ENCODE measurements at regions not wholly inside any gene's neighbourhood (a gene's known extent, or its start where the extent isn't known, plus 50 kb on each side); places are given as distances from the start of the nearest gene placed in this dataset.

- TF ChIP-seq CTCF (IDR thresholded peaks at IDR 0.05), result no peak
- TF ChIP-seq POLR2A (IDR thresholded peaks at IDR 0.05), result no peak
- TF ChIP-seq POLR2AphosphoS5 (IDR thresholded peaks at IDR 0.05), result no peak
- no peaks in the 10 kb centered on the region for H3K4me1 ChIP-seq (replicated peaks)
- intact Hi-C loops (cut with DNase I), result no loop called here
Observed at GRCh38 chr14:66341239-66341638, 144.9 kb upstream of the CCDC196 start.

DNA sequence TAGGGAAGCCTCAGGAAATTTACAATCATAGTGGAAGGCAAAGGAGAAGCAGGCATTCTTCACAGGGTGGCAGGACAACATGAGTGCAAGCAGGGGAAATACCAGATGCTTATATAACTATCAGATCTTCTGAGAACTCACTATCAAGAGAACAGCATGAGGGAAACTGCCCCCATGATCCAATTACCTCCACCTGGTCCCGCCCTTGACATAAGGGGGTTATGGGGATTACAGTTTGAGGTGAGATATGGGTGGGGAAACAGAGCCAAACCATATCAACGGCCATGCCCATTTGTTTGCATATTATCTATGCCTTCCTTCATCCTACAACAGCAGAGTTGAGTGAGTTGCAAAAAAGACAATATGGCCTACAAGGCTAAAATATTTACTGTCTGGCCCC is 140.2 kb upstream of the CCDC196 start:
- TF ChIP-seq POLR2A (IDR thresholded peaks at IDR 0.05) (no peak), CTCF (IDR thresholded peaks at IDR 0.05) (no peak), POLR2AphosphoS5 (IDR thresholded peaks at IDR 0.05) (no peak)
- Histone ChIP-seq H3K4me1 (replicated peaks) (no peaks in the 10 kb centered on the region), H3K4me3 (no peak overlapping the region), H3K27ac (no peak overlapping the region), H3K9me3 (no peaks in the 10 kb centered on the region), H3K27me3 (replicated peaks; ENCODE audit: insufficient read depth) (no peaks in the 10 kb centered on the region), H3K36me3 (no peaks in the 10 kb centered on the region)
- intact Hi-C loops (cut with DNase I), result no loop called here
- DNase-seq (ENCODE audit: low spot score), result no peak
- WGBS, result 68% methylated on average over 2 of the region's 2 CpGs

More at GRCh38 chr14:66341239-66341638, 144.9 kb upstream of the CCDC196 start:
- Histone ChIP-seq H3K27me3 (replicated peaks; ENCODE audit: insufficient read depth) (no peaks in the 10 kb centered on the region), H3K9me3 (no peaks in the 10 kb centered on the region), H3K36me3 (no peaks in the 10 kb centered on the region), H3K4me3 (no peak overlapping the region), H3K27ac (no peak overlapping the region)
- DNase-seq (ENCODE audit: low spot score), result no peak

DNA sequence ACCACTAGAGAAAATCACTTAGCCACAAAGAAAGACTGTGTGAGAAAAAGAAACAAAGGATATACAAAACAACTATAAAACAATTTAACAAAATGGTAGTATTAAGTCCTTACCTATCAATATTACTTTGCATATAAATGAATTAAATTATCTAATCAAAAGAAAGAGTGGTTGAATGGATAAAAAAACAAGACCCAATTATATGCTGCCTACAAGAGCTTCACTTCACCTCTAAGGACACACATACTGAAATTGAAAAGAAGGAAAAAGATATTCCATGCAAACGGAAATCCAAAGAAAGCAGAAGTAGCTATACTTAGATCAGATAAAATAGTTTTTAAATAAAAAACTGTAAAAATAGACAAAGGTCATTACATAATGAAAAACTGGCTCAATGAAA is 134.9 kb upstream of the CCDC196 start:
- H3K27ac ChIP-seq, result no peak overlapping the region
- TF ChIP-seq POLR2AphosphoS5 (IDR thresholded peaks at IDR 0.05) (no peak), CTCF (IDR thresholded peaks at IDR 0.05) (no peak), POLR2A (IDR thresholded peaks at IDR 0.05) (no peak)
- H3K4me1 ChIP-seq (replicated peaks), result no peaks in the 10 kb centered on the region
- no peaks in the 10 kb centered on the region for H3K9me3 ChIP-seq
- 86% methylated on average over 1 of the region's 1 CpG for WGBS
- H3K4me3 ChIP-seq, result no peak overlapping the region
- no peaks in the 10 kb centered on the region for H3K27me3 ChIP-seq (replicated peaks; ENCODE audit: insufficient read depth)
- no peak for DNase-seq (ENCODE audit: low spot score)
- no peaks in the 10 kb centered on the region for H3K36me3 ChIP-seq
- intact Hi-C loops (cut with DNase I), result no loop called here

DNA sequence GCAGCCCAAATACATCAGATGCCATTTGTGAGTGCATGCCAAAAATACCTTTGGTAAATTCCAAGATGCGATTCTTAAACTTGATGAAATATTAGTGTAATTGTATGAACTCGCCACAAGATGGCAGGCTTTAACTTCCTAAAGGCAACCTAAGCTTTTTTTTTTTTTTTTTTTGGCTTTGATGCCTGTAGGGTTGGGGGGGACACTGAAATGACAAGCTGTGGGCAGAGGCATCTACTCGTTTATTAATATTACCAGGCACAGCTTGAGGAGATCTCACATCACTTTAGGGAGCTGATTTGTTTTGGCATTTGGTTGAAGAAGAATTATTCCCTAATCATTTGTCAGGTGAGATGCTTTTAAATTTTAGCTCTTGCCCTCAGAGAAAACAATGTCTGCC is 126.7 kb upstream of the CCDC196 start:
- Histone ChIP-seq H3K27me3 (replicated peaks; ENCODE audit: insufficient read depth) (no peaks in the 10 kb centered on the region), H3K36me3 (no peaks in the 10 kb centered on the region), H3K9me3 (no peaks in the 10 kb centered on the region), H3K4me1 (replicated peaks) (no peaks in the 10 kb centered on the region), H3K27ac (no peak overlapping the region), H3K4me3 (no peak overlapping the region)
- intact Hi-C loops (cut with DNase I), result no loop called here
- TF ChIP-seq POLR2AphosphoS5 (IDR thresholded peaks at IDR 0.05), result no peak
- no peak for TF ChIP-seq POLR2A (IDR thresholded peaks at IDR 0.05)
- peak in 3 of 4 experiments; percentile 56 to 68 (median 61) for TF ChIP-seq CTCF (IDR thresholded peaks at IDR 0.05)
- peak; percentile 24 for DNase-seq (ENCODE audit: low spot score)
- WGBS, result 1% methylated on average over 3 of the region's 3 CpGs

DNA sequence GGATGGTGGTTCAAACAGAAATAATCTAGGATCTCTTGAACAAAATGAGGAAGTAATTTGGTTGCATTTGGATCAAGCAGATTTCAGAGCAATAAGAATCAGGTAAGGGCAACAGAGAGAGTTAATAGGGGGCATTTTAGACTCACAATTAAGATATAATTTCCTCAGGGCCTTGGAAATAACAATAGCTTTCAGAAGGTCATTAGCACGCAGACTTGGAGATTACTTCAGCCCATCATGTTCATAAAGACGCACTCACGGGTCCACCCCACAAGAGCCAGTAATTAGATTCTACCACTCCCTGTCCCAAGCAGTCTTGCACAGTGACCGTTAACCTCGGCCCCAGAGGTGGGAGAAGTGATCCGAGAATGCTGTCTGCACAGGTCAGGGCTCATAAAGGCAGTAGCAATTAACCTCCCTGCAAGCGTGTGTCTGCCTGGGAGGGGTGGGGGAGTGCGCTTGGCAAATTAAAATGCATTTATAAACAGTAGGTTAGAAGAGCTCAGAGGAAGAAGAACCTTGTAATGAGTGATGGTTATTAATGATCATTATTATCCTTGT is 125.7 kb upstream of the CCDC196 start:
- Histone ChIP-seq H3K36me3 (no peaks in the 10 kb centered on the region), H3K27me3 (replicated peaks; ENCODE audit: insufficient read depth) (no peaks in the 10 kb centered on the region), H3K4me1 (replicated peaks) (no peaks in the 10 kb centered on the region), H3K9me3 (no peaks in the 10 kb centered on the region), H3K27ac (no peak overlapping the region), H3K4me3 (no peak overlapping the region)
- TF ChIP-seq POLR2A (IDR thresholded peaks at IDR 0.05) (no peak), CTCF (IDR thresholded peaks at IDR 0.05) (no peak), POLR2AphosphoS5 (IDR thresholded peaks at IDR 0.05) (no peak)
- no peak for DNase-seq (ENCODE audit: low spot score)
- intact Hi-C loops (cut with DNase I), result loop anchor here (5.0 kb wide), 1 partner anchor 42 kb away; no protein-coding TSS in a partner anchor
- WGBS, result 60% methylated on average over 8 of the region's 8 CpGs
